ENCODE measurements at regions not wholly inside any gene's neighbourhood (a gene's known extent, or its start where the extent isn't known, plus 50 kb on each side); places are given as distances from the start of the nearest gene placed in this dataset.

DNA sequence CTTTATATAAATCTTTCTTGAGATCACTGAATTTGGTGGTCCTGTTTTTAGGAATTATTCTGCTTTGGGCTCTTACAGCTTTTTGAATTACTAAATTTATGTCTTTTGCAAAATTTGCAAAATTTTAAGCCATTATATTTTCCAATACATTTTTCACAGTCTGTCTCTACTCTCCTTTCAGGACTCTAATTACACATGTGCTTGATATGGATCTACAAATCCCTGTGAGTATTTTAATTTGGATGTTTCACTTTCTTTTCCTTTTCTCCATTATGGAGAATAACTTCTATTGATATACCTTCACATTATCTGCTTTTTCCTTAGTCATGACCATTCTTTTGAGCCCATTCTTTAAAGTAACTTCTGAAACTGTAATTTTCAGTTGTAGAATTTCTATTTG is 315.4 kb downstream of the DCAF12L2 start:
- Histone ChIP-seq H3K4me2 (no peak overlapping the region), H3K4me3 (no peak overlapping the region), H3K4me1 (no peaks in the 10 kb centered on the region), H3K36me3 (no peaks in the 10 kb centered on the region), H3K9ac (no peak overlapping the region), H3K79me2 (ENCODE audit: low read depth) (no peaks in the 10 kb centered on the region), H3K9me3 (ENCODE audit: low read depth) (no peaks in the 10 kb centered on the region), H2AFZ (replicated peaks) (no peak overlapping the region), H3F3A (ENCODE audit: low read depth) (no peaks in the 10 kb centered on the region), H4K20me1 (ENCODE audit: low read depth) (no peaks in the 10 kb centered on the region), H3K27me3 (no peaks in the 10 kb centered on the region), H3K27ac (no peak overlapping the region)
- no peak for TF ChIP-seq EZH2 (IDR thresholded peaks at IDR 0.05)
- TF ChIP-seq, protein P1, sequence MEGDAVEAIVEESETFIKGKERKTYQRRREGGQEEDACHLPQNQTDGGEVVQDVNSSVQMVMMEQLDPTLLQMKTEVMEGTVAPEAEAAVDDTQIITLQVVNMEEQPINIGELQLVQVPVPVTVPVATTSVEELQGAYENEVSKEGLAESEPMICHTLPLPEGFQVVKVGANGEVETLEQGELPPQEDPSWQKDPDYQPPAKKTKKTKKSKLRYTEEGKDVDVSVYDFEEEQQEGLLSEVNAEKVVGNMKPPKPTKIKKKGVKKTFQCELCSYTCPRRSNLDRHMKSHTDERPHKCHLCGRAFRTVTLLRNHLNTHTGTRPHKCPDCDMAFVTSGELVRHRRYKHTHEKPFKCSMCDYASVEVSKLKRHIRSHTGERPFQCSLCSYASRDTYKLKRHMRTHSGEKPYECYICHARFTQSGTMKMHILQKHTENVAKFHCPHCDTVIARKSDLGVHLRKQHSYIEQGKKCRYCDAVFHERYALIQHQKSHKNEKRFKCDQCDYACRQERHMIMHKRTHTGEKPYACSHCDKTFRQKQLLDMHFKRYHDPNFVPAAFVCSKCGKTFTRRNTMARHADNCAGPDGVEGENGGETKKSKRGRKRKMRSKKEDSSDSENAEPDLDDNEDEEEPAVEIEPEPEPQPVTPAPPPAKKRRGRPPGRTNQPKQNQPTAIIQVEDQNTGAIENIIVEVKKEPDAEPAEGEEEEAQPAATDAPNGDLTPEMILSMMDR (IDR thresholded peaks at IDR 0.05) = no peak
- Mint-ChIP-seq H3K36me3 (no peaks in the 10 kb centered on the region), H3K27ac (no peak overlapping the region), H3K4me1 (no peaks in the 10 kb centered on the region), H3K4me3 (no peak overlapping the region), H3K9me3 (peaks cover 2% of the 10 kb centered on the region), H3K27me3 (ENCODE audit: insufficient read depth, low read depth) (no peaks in the 10 kb centered on the region)
- DNase-seq (ENCODE audit: low spot score) = no peak

DNA sequence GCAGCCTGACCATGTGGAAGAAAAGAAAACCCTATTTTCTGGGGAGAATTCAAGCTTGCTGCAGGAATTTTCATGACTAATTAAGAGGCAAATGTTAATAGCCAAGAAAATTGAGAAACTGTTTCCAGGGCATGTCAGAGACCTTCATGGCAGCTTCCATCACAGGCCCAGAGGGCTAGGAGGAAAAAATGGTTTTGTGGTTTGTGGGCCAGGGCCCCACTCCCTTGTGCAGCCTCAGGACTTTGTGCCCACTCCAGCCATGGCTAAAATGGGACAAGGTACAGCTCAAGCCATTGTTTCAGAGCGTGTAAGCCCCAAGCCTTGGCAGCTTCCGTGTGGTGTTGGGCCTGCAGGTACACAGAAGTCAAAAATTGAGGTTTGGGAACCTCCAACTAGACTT is 282.9 kb downstream of the DCAF12L2 start:
- Histone ChIP-seq H3K9me3 (ENCODE audit: low read depth) (peaks cover 10% of the 10 kb centered on the region), H3K9ac (no peak overlapping the region), H3K4me1 (no peaks in the 10 kb centered on the region), H3K36me3 (no peaks in the 10 kb centered on the region), H3K27ac (no peak overlapping the region), H3K27me3 (no peaks in the 10 kb centered on the region), H2AFZ (replicated peaks) (no peak overlapping the region), H3K4me3 (no peak overlapping the region), H3K4me2 (no peak overlapping the region), H3F3A (ENCODE audit: low read depth) (no peaks in the 10 kb centered on the region), H4K20me1 (ENCODE audit: low read depth) (no peaks in the 10 kb centered on the region), H3K79me2 (ENCODE audit: low read depth) (no peaks in the 10 kb centered on the region)
- H3K9me3 Mint-ChIP-seq = peaks cover 16% of the 10 kb centered on the region
- no peak overlapping the region for H3K4me3 Mint-ChIP-seq
- H3K27me3 Mint-ChIP-seq (ENCODE audit: insufficient read depth, low read depth) = no peaks in the 10 kb centered on the region
- no peaks in the 10 kb centered on the region for H3K4me1 Mint-ChIP-seq
- H3K36me3 Mint-ChIP-seq = no peaks in the 10 kb centered on the region
- DNase-seq (ENCODE audit: low spot score) = no peak
- H3K27ac Mint-ChIP-seq = no peak overlapping the region
- TF ChIP-seq EZH2 (IDR thresholded peaks at IDR 0.05) (no peak), EZH2phosphoT487 (IDR thresholded peaks at IDR 0.05) (no peak)
- TF ChIP-seq, protein P1 (IDR thresholded peaks at IDR 0.05) = no peak

DNA sequence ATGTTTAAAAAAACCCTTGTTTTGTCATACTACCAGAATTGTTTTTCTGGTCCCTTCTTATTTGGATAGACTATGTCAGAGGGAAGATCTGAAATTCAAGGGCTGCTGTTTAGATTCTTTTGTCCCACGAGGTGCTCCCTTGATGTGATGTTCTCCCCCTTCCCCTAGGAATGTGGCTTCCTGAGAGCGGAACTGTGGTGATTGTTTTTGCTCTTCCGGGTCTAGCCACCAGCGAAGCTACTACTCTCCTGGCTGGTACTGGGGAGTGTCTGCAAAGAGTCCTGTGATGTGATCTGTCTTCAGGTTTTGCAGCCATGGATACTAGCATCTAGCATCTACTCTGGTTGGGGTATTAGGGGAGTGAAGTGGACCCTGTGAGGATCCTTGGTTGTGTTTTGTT is 271.1 kb downstream of the DCAF12L2 start:
- H3K4me2 ChIP-seq = no peak overlapping the region
- no peak overlapping the region for H3K4me3 Mint-ChIP-seq
- no peak overlapping the region for H3K27ac Mint-ChIP-seq
- H3K9ac ChIP-seq = no peak overlapping the region
- no peaks in the 10 kb centered on the region for H3F3A ChIP-seq (ENCODE audit: low read depth)
- H3K4me1 Mint-ChIP-seq = no peaks in the 10 kb centered on the region
- no peak overlapping the region for H3K27ac ChIP-seq
- H3K36me3 ChIP-seq = no peaks in the 10 kb centered on the region
- DNase-seq (ENCODE audit: low spot score) = no peak
- H3K79me2 ChIP-seq (ENCODE audit: low read depth) = no peaks in the 10 kb centered on the region
- H3K9me3 Mint-ChIP-seq = peaks cover 4% of the 10 kb centered on the region
- no peak overlapping the region for H2AFZ ChIP-seq (replicated peaks)
- H4K20me1 ChIP-seq (ENCODE audit: low read depth) = no peaks in the 10 kb centered on the region
- no peaks in the 10 kb centered on the region for H3K9me3 ChIP-seq (ENCODE audit: low read depth)
- H3K4me1 ChIP-seq = no peaks in the 10 kb centered on the region
- H3K36me3 Mint-ChIP-seq = no peaks in the 10 kb centered on the region
- peaks cover 5% of the 10 kb centered on the region for H3K27me3 Mint-ChIP-seq (ENCODE audit: insufficient read depth, low read depth)
- no peak for TF ChIP-seq EZH2 (IDR thresholded peaks at IDR 0.05)
- TF ChIP-seq, protein P1 (IDR thresholded peaks at IDR 0.05) = no peak
- no peak for TF ChIP-seq EZH2phosphoT487 (IDR thresholded peaks at IDR 0.05)
- no peaks in the 10 kb centered on the region for H3K27me3 ChIP-seq
- no peak overlapping the region for H3K4me3 ChIP-seq

DNA sequence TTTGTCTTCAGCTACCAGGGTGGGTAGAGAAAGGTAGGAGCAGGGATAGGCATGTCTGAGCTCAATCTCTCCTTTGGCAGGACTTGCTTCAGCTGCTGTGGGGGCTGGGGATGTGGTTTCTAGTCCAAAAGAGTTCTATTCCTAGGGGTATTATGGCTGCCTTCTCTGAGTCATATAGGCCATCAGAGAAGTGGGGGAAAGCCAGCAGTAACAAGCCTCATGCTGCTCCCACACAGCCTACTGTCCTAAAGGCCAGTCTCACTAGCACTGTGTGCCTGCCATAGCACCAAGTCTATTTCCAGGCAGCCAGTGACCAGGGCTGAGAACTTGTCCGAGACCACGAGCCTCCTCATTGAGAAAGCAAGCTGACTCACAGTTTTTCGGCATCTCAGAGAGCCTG is 270.6 kb downstream of the DCAF12L2 start:
- Histone ChIP-seq H3K27me3 (no peaks in the 10 kb centered on the region), H3K4me2 (no peak overlapping the region), H3K4me3 (no peak overlapping the region), H3K9me3 (ENCODE audit: low read depth) (no peaks in the 10 kb centered on the region), H3K36me3 (no peaks in the 10 kb centered on the region), H3K4me1 (no peaks in the 10 kb centered on the region), H3K27ac (no peak overlapping the region), H3K9ac (no peak overlapping the region), H2AFZ (replicated peaks) (no peak overlapping the region), H3F3A (ENCODE audit: low read depth) (no peaks in the 10 kb centered on the region), H4K20me1 (ENCODE audit: low read depth) (no peaks in the 10 kb centered on the region), H3K79me2 (ENCODE audit: low read depth) (no peaks in the 10 kb centered on the region)
- peaks cover 4% of the 10 kb centered on the region for H3K27me3 Mint-ChIP-seq (ENCODE audit: insufficient read depth, low read depth)
- H3K4me1 Mint-ChIP-seq = no peaks in the 10 kb centered on the region
- no peak for DNase-seq (ENCODE audit: low spot score)
- H3K9me3 Mint-ChIP-seq = peaks cover 3% of the 10 kb centered on the region
- no peaks in the 10 kb centered on the region for H3K36me3 Mint-ChIP-seq
- TF ChIP-seq EZH2 (IDR thresholded peaks at IDR 0.05) (no peak), EZH2phosphoT487 (IDR thresholded peaks at IDR 0.05) (no peak)
- TF ChIP-seq, protein P1 (IDR thresholded peaks at IDR 0.05) = no peak
- no peak overlapping the region for H3K27ac Mint-ChIP-seq
- no peak overlapping the region for H3K4me3 Mint-ChIP-seq

All from neural progenitor cell (in vitro differentiated cells).